T-helper 1 cell (primary cell): ENCODE measurements at regions not wholly inside any gene's neighbourhood (a gene's known extent, or its start where the extent isn't known, plus 50 kb on each side); places are given as distances from the start of the nearest gene placed in this dataset.

Source experiments
- DNase-seq, 5 donors: peaks; one replicate each; pipeline ENCODE4 v3.0.0-alpha.2; 2012 to 2020

DNA sequence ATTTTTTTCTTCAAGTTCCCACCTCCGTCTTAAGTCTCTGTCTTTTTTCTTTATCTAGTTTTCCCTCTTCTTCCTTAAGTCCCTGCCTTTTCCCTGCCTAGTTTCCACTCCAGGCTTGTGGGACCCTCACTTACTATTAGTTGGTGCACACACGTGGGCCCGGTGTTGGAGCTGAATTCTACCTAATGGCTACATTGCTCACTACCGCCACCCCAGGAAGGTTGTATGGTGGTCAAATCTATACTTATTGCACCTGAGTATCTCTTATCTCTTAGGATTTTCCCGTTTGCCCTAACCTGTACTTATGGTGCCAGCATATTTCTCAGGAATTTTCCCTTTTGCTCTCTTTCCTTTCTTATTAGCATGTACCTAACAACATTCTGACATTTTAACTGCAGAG lies 692.8 kb downstream of the EPM2A start:
- no peak for DNase-seq

DNA sequence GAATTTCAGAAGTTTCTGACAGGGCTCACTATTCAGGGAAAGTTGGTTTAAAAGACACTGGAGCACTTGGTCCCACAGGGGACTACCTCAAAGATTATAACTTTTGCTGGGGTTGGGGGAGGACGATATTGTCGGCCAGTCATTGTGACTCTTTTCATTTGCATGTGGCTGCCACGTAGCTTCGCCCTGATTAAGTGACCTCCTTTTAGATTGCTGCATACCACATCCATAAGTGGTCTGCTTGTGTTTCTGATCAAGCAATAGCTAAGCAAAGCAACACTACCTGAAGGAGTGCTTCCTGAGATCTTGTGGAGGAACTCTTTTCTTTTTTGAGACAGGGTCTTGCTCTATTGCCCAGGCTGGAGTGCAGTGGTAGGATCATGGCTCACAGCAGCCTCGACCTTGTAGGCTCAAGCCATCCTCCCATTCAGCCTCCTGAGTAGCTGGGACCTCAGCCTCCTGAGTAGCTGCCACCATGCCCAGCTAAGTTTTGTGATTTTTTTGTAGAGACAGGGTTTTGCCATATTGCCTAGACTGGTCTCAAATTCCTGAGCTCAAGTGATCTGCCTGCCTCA lies 691.3 kb downstream of the EPM2A start:
- no peak for DNase-seq

DNA sequence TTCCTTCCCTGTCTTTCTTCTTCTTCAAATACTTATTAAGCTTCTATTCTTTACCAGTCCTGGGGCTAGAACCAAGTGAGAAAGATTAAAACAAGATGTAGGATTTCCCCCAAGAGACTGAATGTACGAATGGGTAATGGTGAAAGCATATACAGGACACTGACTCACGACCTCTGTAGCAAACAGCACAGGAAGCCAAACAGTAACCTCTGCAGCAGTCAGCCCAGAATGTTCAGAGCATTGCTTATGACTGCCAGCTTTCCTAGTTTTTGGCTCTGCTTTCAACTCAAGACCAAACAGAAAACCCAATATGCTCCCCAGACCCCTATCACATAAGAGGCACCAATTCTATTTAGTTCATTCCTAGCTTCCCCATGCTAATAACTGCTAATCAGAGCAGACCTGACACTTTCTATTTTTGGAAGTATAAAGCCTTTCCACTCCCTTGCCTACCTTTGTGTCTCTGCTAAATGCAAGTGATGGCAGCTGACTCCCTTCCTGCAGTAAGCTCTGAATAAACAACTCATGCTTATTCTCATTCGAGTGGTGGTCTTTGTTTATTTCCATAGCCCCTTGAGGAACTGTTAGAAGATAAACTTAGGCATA lies 690.6 kb downstream of the EPM2A start:
- DNase-seq, result no peak

DNA sequence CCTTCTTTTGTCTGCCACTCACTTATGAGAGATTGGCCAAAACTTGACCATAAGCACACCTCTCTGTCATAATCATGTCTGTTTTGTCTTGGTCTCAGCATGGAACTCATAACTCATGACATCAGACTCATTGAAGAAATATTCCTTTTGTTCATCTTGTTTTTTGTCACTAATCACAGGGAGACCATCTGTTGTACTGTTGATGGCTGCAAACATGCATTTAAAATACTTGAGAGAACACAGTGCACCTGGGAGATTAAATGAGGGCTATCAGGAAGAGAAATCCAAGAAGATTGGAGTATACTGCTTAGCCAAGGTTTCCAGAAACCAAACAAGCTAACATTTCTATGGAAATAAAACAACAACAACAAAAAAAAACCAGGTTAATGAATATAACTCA lies 689.7 kb downstream of the EPM2A start:
- DNase-seq, result no peak

- DNase-seq, result no peak
Observed at GRCh38 chr6:145047891-145048290, 687.4 kb downstream of the EPM2A start.

GRCh38 chr6:145051661-145052060 lies 683.7 kb downstream of the EPM2A start:
- DNase-seq, result no peak

GRCh38 chr6:145055567-145055966 lies 679.8 kb downstream of the EPM2A start:
- no peak for DNase-seq

- no peak for DNase-seq
Observed at GRCh38 chr6:145060714-145061113, 674.6 kb downstream of the EPM2A start.

GRCh38 chr6:145063091-145063490 lies 672.2 kb downstream of the EPM2A start:
- no peak for DNase-seq

DNA sequence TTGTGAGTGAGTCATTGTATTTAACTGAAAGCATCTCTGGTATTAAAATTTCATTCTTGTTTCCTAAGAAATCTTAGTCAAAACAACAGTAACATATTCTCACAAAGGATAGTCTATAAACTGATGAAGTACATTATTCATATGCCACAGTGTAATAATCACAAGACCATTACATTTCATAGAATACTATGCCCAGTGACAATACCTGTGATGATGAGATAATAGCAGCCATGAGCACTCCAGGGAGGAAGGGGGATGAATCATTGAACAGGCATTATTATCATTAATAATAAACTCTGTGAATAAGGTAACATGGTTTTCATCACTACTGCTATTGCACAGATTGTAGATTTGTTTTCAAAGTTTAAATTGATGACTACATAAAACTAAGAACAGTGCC lies 667.9 kb downstream of the EPM2A start:
- DNase-seq, result no peak

GRCh38 chr6:145068577-145068976 lies 666.7 kb downstream of the EPM2A start:
- DNase-seq, result no peak

DNA sequence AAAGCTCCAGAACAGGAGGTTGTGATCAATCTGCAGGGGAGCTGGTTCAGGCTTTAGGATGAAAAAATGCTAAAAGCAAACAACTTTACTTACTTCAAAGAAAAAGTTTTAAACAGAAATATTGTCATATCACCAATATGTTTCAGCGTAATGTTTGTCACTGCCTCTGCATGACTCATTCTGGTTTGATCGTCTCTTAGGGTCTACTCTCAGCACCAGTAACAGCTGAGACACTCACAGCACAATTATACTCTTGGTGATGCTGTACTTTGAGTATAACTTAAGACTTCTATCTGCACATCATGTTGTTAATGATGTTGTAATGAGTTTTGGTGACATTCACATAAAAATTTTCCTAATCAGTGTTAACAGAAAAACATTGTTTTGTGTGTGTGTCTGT lies 665.4 kb downstream of the EPM2A start:
- DNase-seq, result no peak

- no peak for DNase-seq
Observed at GRCh38 chr6:145070791-145071190, 664.5 kb downstream of the EPM2A start.

- DNase-seq, result no peak
Observed at GRCh38 chr6:145071836-145072235, 663.5 kb downstream of the EPM2A start.

DNA sequence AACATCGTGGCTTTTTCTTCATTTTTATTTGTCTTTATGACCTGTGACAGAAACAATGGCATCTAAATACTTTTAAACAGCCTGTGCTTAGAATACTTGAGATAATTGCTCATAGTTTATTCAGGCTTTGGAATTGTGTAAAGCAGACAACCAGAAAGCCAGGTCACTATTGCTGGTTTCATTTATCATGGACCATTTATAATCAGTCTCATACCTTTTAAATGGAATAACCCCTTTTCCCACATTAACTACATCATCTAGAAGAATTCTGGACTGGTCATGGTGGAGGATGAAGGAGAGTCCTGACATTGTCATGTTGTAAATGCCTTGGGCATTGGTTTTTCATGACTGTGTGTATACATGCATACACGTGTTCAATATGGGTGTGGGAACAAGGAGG lies 661.5 kb downstream of the EPM2A start:
- DNase-seq, result no peak

GRCh38 chr6:145074805-145075204 lies 660.5 kb downstream of the EPM2A start:
- DNase-seq, result no peak

DNA sequence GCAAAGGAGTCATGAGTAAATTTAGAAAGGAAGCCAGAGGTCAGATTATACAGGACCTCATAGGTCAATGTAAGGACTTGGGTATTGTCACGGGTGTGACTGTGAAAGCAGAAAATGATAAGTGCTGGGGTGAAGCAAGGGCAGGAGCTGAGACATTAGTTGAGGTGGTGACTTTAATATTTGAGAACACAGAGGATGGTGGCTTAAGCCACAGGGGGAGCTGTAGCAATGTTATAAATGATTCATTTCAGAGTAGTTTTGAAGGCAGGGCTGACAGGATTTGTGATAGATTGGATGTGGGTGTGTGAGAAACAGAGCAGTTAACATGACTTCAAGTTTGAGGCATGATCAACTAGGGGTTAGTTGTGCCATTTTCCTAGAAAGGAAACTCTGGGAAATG lies 659.9 kb downstream of the EPM2A start:
- DNase-seq, result no peak

GRCh38 chr6:145076115-145076841 lies 659.0 kb downstream of the EPM2A start:
- no peak for DNase-seq

- no peak for DNase-seq
Observed at GRCh38 chr6:145077382-145077781, 657.9 kb downstream of the EPM2A start.

DNA sequence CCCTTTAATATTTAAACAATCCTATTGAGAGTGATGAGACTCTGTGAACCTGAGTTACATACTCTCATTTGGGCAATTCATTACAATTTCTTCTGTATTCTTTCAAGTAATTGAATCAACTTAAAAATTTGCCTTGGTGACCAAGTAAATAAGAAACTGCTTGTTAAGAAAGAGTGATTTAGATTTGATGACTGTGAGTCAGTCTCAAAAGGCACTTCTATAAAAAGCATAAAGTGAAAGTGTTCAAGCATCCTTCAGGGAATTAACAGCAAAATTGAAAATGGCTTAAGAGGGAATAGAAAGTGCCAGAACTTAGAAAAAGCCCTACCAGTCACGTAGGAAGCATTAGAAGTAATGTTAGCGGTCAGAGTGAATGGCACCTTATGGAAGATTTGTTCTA lies 654.7 kb downstream of the EPM2A start:
- DNase-seq, result no peak

- DNase-seq, result no peak
Observed at GRCh38 chr6:145081677-145082076, 653.6 kb downstream of the EPM2A start.

DNA sequence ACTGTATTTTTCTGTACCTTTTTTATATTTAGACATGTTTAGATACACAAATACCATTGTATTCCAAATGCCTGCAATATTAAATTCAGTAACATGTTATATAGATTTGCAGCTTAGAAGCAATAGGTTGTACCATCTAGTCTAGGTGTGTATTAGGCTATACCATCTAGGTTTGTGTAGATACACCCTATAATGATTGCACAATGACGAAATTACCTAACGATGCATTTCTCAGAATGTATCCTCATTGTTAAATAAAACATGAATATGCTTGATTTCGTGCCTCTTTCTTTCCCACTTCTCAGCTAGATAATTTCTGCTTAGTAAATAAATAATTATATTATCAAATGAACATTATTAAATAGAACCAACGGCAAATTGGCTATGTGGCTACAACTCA lies 653.0 kb downstream of the EPM2A start:
- no peak for DNase-seq

- no peak for DNase-seq
Observed at GRCh38 chr6:145086197-145086596, 649.1 kb downstream of the EPM2A start.

DNA sequence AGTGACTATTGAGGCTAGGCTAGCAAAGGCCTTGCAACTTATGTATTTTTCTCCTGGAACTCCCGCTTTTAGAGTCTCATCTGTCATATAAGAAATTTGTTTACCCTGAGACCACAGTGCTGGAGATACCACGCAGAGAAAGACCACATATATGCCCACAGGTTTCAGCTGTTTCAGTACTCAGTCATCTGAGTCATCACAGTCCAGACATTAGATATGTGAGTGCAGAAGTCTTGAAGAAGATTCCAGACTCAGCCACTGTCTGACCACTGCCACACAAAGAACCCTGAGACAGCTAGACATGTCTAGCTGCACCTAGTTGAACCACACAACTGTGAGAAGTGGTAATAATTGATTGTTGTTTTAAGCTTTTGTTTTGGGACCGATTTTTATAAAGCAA lies 648.3 kb downstream of the EPM2A start:
- no peak for DNase-seq
